SK-N-SH (cell line): ENCODE measurements at regions not wholly inside any gene's neighbourhood (a gene's known extent, or its start where the extent isn't known, plus 50 kb on each side); places are given as distances from the start of the nearest gene placed in this dataset.

Source experiments
- CTCF ChIA-PET: fragments of 300-600, 350-600 bp; formaldehyde crosslinking; extraction: SDS; loops from one replicate; lab custom pipeline; 2021; lab: Yijun Ruan, JAX
- POLR2A ChIA-PET: fragments of 350-600 bp; sonication (Branson Sonifier 250); formaldehyde crosslinking; extraction: SDS; loops from one replicate; lab custom pipeline; 2020; ENCODE audit warnings: antibody characterized with exemption, inconsistent platforms; lab: Yijun Ruan, JAX
- DNase-seq: peaks from one replicate; pipeline ENCODE4 v3.0.0; 2012
- H2AFZ ChIP-seq: fragments of 200-600 bp; sonication (generic); 2 replicates; pipeline ENCODE4 v1.8.1; 2016; ENCODE audit warnings: antibody characterized with exemption, mild to moderate bottlenecking, low read depth
- H3F3A ChIP-seq: fragments of 200-600 bp; sonication (generic); replicated peaks from 2 replicates; pipeline ENCODE3; 2016; ENCODE audit warnings: antibody characterized with exemption, mild to moderate bottlenecking; ENCODE audit not compliant: insufficient read depth
- H3K27ac ChIP-seq, 2 experiments: fragments of 200-500 bp in 1 of 2; fragments of 200-600 bp in 1 of 2; sonication (Bioruptor generic) in 1 of 2; sonication (generic), shearing (Covaris generic) in 1 of 2; 2 replicates each; pipeline versions ENCODE4 v1.5.1 to v1.6.1; 2014 to 2016; ENCODE audit warnings: low read depth in 2 of 2, inconsistent platforms in 1 of 2, low read length in 1 of 2, mild to moderate bottlenecking in 1 of 2, mixed read lengths in 1 of 2
- H3K27me3 ChIP-seq: fragments of 200-600 bp; sonication (generic), shearing (Covaris generic); 2 replicates; pipeline ENCODE4 v1.6.1; 2016; ENCODE audit warnings: mixed run types; ENCODE audit not compliant: insufficient read depth
- H3K36me3 ChIP-seq, 2 experiments: fragments of 200-500 bp in 1 of 2; fragments of 200-600 bp in 1 of 2; sonication (Bioruptor generic) in 1 of 2; sonication (generic) in 1 of 2; replicated peaks in 1 of 2; 2 replicates each; pipeline versions ENCODE3 to v1.5.1; 2014 to 2016; ENCODE audit warnings: low read length in 1 of 2, mild to moderate bottlenecking in 1 of 2; ENCODE audit not compliant: insufficient read depth in 2 of 2, control insufficient read depth in 1 of 2
- H3K4me1 ChIP-seq, 2 experiments: fragments of 200-500 bp in 1 of 2; fragments of 200-600 bp in 1 of 2; sonication (Bioruptor generic) in 1 of 2; sonication (generic), shearing (Covaris generic) in 1 of 2; 2 replicates each; pipeline versions ENCODE4 v1.5.1 to v1.6.1; 2014 to 2016; ENCODE audit warnings: low read depth in 1 of 2, low read length in 1 of 2, mixed run types in 1 of 2; ENCODE audit not compliant: insufficient read depth in 2 of 2, control insufficient read depth in 1 of 2
- H3K4me2 ChIP-seq: fragments of 200-600 bp; sonication (generic), shearing (Covaris generic); 2 replicates; pipeline ENCODE4 v1.6.1; 2017; ENCODE audit warnings: mixed run types
- H3K4me3 ChIP-seq, 2 experiments: fragments of 200-500 bp in 1 of 2; fragments of 200-600 bp in 1 of 2; sonication (Bioruptor generic) in 1 of 2; sonication (generic), shearing (Covaris generic) in 1 of 2; 2 replicates each; pipeline versions ENCODE4 v1.5.1 to v1.8.1; 2014 to 2016; ENCODE audit warnings: low read depth in 2 of 2, inconsistent platforms in 1 of 2, low read length in 1 of 2, mild to moderate bottlenecking in 1 of 2, mixed read lengths in 1 of 2, moderate library complexity in 1 of 2
- H3K79me2 ChIP-seq: fragments of 200-600 bp; sonication (generic); 2 replicates; pipeline ENCODE4 v1.8.1; 2017; ENCODE audit warnings: mild to moderate bottlenecking; ENCODE audit not compliant: insufficient read depth
- H3K9ac ChIP-seq: fragments of 200-600 bp; sonication (generic); 2 replicates; pipeline ENCODE4 v1.6.1; 2017; ENCODE audit warnings: mixed run types
- H3K9me2 ChIP-seq: fragments of 200-600 bp; sonication (generic); 2 replicates; pipeline ENCODE4 v1.6.1; 2017; ENCODE audit warnings: mixed run types
- H3K9me3 ChIP-seq: fragments of 200-600 bp; sonication (generic); 2 replicates; pipeline ENCODE4 v1.6.1; 2017; ENCODE audit warnings: mixed run types, mild to moderate bottlenecking, moderate library complexity
- H4K20me1 ChIP-seq: fragments of 200-600 bp; sonication (generic); 2 replicates; pipeline ENCODE4 v1.6.1; 2017; ENCODE audit warnings: mild to moderate bottlenecking, mixed run types; ENCODE audit not compliant: insufficient read depth
- EP300 ChIP-seq, 2 experiments: IDR thresholded peaks; 2 replicates each; pipeline versions ENCODE4 v1.4.0 to v1.6.1; 2012; ENCODE audit warnings: borderline replicate concordance in 1 of 2, low read depth in 1 of 2, low read length in 1 of 2
- FOSL2 ChIP-seq: IDR thresholded peaks from 2 replicates; pipeline ENCODE4 v1.4.0; 2012; ENCODE audit warnings: low read depth, mild to moderate bottlenecking, moderate library complexity, borderline replicate concordance
- FOXJ3 ChIP-seq: sonication (generic); formaldehyde crosslinking; IDR thresholded peaks from 2 replicates; pipeline ENCODE4 v1.5.1; 2020; ENCODE audit warnings: mild to moderate bottlenecking, missing genetic modification reagents
- FOXM1 ChIP-seq: IDR thresholded peaks from 2 replicates; pipeline ENCODE4 v1.4.0; 2012; ENCODE audit warnings: low read depth, mild to moderate bottlenecking
- IRF3 ChIP-seq: fragments of 150-350 bp; IDR thresholded peaks from 2 replicates; pipeline ENCODE4 v1.6.1; 2016; ENCODE audit warnings: mild to moderate bottlenecking, low read depth, low read length
- MEF2A ChIP-seq: IDR thresholded peaks from 2 replicates; pipeline ENCODE4 v1.4.0; 2012; ENCODE audit warnings: low read depth, borderline replicate concordance
- MXI1 ChIP-seq: IDR thresholded peaks from 2 replicates; pipeline ENCODE4 v1.6.1; 2012; ENCODE audit warnings: mild to moderate bottlenecking, low read depth, low read length, improper control_type of control experiment
- NFIC ChIP-seq: IDR thresholded peaks from 2 replicates; pipeline ENCODE4 v1.4.0; 2012; ENCODE audit warnings: borderline replicate concordance
- POLR2AphosphoS5 ChIP-seq: IDR thresholded peaks from 2 replicates; pipeline ENCODE4 v1.6.1; 2012; ENCODE audit warnings: low read depth, low read length
- RAD21 ChIP-seq: IDR thresholded peaks from 2 replicates; pipeline ENCODE4 v1.6.1; 2012; ENCODE audit warnings: mild to moderate bottlenecking, low read length
- RXRA ChIP-seq: IDR thresholded peaks from 2 replicates; pipeline ENCODE4 v1.4.0; 2012; ENCODE audit warnings: low read depth, mild to moderate bottlenecking, borderline replicate concordance
- TEAD4 ChIP-seq: IDR thresholded peaks from 2 replicates; pipeline ENCODE4 v1.4.0; 2012; ENCODE audit warnings: mild to moderate bottlenecking, borderline replicate concordance; ENCODE audit not compliant: insufficient read depth
- YY1 ChIP-seq: IDR thresholded peaks from 2 replicates; pipeline ENCODE4 v1.4.0; 2012; ENCODE audit warnings: low read depth, mild to moderate bottlenecking
- ZBTB33 ChIP-seq: IDR thresholded peaks from 2 replicates; pipeline ENCODE4 v1.4.0; 2012; ENCODE audit warnings: low read depth, borderline replicate concordance
- WGBS: methylation state at CpG from one replicate; pipeline ENCODE4 v1.1.6; 2017; ENCODE audit warnings: low lambda C conversion rate; 5-methylcytosine and 5-hydroxymethylcytosine counted together

DNA sequence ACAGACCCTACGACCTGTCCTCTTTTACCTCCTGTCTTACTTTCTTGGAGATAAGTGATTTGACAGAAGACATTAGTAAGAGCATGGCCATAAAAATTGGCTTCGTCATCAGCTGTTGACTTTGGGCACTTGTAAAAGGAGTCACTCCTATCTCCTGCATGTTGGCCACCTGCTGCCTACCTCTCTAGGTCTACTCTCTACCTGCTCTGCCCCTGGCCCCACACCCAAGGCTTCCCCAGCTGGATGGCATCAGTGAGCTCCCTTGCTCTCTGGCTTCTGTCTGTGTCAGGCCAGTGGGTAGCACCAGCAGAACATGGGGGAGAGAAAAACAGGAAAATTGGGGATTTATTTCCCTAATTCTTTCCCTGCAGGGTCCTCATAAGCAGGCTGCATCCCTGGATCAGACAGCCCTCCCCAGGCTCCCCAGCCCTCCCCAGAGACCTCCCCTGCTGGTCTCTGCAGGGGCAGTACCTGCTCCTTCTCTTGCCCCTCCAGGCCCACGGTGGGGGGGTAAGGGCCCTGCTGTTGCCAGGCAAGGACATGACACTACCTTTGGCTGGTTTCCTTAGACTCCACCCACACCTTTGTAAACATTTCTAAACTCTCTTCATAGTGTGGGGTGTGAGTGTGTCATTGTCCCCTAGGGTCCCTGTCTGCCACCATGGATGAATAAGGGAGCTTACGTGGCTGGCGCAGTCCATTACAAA lies 157.0 kb upstream of the NECTIN1 start:
- Histone ChIP-seq H3K9me3 (no peaks in the 10 kb centered on the region), H3K4me1 (peaks cover 0 to 45% of the 10 kb centered on the region in 2 experiments; a peak in 2 of 4 replicates), H3K27me3 (0 out of 2 replicates have a peak, but pooled peaks cover 7% of the 10 kb centered on the region), H3K4me3 (no peak overlapping the region), H3K9ac (no peak overlapping the region), H3K27ac (no peak overlapping the region; a peak in 1 of 4 replicates), H3K36me3 (no peaks in the 10 kb centered on the region), H3K4me2 (no peak overlapping the region), H3F3A (no peaks in the 10 kb centered on the region), H3K9me2 (no peaks in the 10 kb centered on the region), H2AFZ (no peak overlapping the region), H4K20me1 (no peaks in the 10 kb centered on the region), H3K79me2 (no peaks in the 10 kb centered on the region)
- POLR2A ChIA-PET = interaction anchor here (1.0 to 1.5 kb wide), 2 partner anchors 11 to 157 kb away, joined by 3 read pairs; partner anchors contain the start of gene NECTIN1
- CTCF ChIA-PET = interaction anchor here (1.0 to 1.5 kb wide), 4 partner anchors 9 to 68 kb away, joined by 3 to 4 read pairs (median 3); no protein-coding TSS in a partner anchor
- TF ChIP-seq EP300 (IDR thresholded peaks at IDR 0.05; ENCODE audit: borderline replicate concordance in 1 of 2, low read depth in 1 of 2, low read length in 1 of 2) (no peak), FOSL2 (no peak), ZBTB33 (no peak), RAD21 (no peak), MXI1 (no peak), IRF3 (no peak), MEF2A (no peak), YY1 (no peak), RXRA (no peak), POLR2AphosphoS5 (no peak), NFIC (no peak), TEAD4 (no peak)
- WGBS = 27% methylated on average over 5 of the region's 5 CpGs
- DNase-seq = no peak

GRCh38 chr11:119885067-119885466 lies 156.1 kb upstream of the NECTIN1 start:
- no peak for DNase-seq
- CTCF ChIA-PET = interaction anchor here (1.0 to 1.4 kb wide), 2 partner anchors 10 to 23 kb away, joined by 3 to 4 read pairs; no protein-coding TSS in a partner anchor
- Histone ChIP-seq H3K36me3 (no peaks in the 10 kb centered on the region), H3K27me3 (no peaks in the 10 kb centered on the region), H3K9ac (no peak overlapping the region), H3K9me2 (no peaks in the 10 kb centered on the region), H3K9me3 (no peaks in the 10 kb centered on the region), H3K27ac (no peak overlapping the region), H4K20me1 (no peaks in the 10 kb centered on the region), H3K4me2 (no peak overlapping the region), H3F3A (no peaks in the 10 kb centered on the region), H3K79me2 (no peaks in the 10 kb centered on the region), H2AFZ (no peak overlapping the region), H3K4me1 (peaks cover 0 to 40% of the 10 kb centered on the region in 2 experiments; a peak in 2 of 4 replicates), H3K4me3 (no peak overlapping the region)
- TF ChIP-seq FOXJ3 (CRISPR knock-in tag) = no peak
- no peak for TF ChIP-seq FOXM1
- TF ChIP-seq NFIC = no peak
- POLR2A ChIA-PET = no interaction called here
- WGBS = 18% methylated on average over 5 of the region's 5 CpGs
